Activated CD4-positive, alpha-beta T cell treated with anti-CD3 and anti-CD28 coated beads, Interleukin-2, Interleukin-6, amounts not matched to agents 100 ng/mL and 50 ng/mL, durations not matched to agents 16 hours and 8 hours (primary cell): ENCODE measurements at regions not wholly inside any gene's neighbourhood (a gene's known extent, or its start where the extent isn't known, plus 50 kb on each side); places are given as distances from the start of the nearest gene placed in this dataset.
"Not testable (repeated sequence)": the region's sequence is repeated elsewhere in the genome, so short reads cannot be mapped to it uniquely, and the experiment has no call there.

ENCODE experiments used
- DNase-seq: peaks from one replicate; pipeline ENCODE4 v3.0.0-alpha.2; 2020

DNA sequence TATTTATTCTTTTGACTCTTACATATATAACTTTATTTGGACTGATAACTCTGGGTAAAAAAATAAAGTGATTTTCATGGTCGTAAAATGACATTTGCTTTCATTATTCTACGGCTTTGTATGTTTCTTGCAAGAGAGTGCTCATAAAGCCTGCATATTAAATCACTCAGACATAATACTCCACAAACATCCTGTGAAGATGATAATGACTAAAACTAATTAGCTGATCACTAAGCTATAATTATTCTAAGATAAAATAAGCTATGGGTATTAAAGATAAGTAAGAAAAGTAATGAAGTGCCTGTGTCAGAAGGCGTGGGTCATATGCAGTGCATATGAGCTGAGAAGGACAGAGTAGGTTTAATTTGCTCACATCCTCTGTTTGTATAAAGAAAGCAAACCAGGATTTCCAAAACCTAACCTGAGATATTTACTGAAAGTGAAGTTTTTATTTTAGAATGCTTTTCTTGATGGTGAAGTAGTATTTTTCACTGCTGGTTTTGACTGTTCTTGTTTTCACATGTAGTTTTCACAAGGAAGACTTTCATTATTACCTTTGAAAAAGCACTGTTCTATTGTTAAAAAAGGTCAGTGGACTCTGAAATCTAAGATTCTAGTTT lies 278.8 kb downstream of the AMY1C start:
- no peak for DNase-seq

DNA sequence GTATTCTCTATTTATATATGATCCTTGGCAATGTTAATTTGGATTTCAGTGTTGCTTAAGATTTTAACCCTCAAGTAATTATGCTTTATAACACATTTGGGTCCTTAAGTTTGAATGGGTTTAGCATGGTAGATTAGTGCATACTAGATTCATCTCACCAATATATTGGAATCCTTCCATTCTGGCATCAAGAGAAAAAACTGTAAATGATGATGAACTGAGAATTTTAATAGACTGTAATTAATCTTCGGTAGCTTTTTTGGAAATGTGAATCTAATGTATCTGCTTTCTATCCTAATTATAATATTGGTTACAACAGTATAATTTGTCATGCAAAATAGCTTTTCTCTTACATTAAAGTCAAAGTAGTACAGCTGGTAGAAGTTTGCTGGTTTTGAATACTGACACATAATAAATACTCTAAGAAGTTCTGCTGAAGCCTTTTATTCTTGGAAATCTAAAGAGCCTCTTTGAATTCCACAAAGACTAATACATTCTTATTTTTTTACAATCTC lies 279.8 kb downstream of the AMY1C start:
- DNase-seq = no peak

DNA sequence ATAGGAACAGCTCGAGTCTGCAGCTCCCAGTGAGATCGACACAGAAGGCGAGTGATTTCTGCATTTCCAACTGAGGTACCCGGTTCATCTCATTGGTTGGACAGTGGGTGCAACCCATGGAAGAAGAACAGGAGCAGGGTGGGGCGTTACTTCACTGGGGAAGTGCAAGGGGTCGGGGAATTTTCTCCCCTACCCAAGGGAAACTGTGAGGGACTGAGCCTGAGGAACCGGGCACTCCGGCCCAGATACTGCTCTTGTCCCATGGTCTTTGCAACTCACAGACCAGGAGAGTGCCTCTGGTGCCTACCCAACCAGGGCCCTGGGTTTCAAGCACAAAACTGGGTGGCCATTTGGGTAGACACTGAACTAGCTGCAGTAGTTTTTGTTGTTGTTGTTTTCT lies 307.1 kb downstream of the AMY1C start:
- DNase-seq = no peak

DNA sequence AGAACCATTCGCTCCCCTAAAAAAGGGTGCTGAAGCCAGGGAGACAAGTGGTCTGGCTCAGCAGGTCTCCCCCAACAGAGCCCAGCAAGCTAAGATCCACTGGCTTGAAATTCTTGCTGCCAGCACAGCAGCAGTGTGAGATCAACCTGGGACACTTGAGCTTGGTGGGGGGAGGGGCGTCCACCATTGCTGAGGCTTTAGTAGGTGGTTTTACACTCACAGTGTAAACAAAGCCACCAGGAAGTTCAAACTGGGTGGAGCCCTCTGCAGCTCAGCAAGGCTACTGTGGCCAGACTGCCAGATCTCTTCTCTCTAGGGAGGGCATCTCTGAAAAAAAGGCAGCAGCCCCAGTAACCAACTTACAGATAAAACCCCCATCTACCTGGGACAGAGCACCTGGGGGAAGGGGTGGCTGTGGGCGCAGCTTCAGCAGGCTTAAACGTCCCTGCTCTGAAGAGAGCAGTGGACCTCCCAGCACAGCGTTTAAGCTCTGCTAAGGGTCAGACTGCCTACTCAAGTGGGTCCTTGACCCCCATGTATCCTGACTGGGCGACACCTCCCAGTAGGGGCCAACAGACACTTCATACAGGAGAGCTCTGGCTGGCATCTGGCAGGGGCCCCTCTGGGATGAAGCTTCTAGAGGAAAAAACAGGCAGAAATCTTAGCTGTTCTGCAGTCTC lies 307.7 kb downstream of the AMY1C start:
- DNase-seq = not testable (repeated sequence)

DNA sequence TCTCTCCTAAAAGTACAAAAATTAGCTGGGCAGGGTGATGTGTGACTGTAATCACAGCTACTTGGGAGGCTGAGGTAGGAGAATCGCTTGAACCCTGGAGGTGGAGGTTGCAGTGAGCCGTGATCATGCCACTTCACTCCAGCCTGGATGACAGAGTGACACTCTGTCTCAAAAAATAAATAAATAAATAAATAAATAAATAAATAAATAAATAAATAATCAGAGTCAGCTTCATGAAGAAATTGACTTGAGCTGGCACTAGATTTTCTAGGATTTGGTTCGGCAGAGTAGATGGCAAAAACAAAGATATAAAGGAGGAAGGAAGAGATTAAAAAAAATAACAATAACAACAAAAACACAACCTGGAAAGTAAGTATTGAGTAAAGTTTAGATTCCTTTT lies 311.9 kb downstream of the AMY1C start:
- DNase-seq = not testable (repeated sequence)

DNA sequence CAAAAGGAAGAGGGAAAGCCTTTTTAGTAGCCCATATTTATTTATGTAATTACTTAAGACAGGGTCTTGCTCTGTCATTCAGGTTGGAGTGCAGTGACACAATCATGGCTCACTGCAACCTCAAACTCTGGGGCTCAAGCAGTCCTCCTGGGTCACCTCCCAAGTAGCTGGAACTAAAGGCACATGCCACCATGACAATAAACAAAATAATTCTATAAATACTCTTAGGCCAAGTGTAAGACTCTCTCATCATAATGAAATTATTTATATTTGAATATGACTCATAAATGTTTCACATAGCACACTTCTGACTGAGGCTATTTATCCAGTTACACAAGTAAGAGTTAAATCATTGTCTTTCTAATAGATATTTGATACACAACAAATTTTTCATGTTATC lies 314.7 kb downstream of the AMY1C start:
- DNase-seq = no peak

GRCh38 chr1:104072915-104073371 lies 323.2 kb downstream of the AMY1C start:
- no peak for DNase-seq

- DNase-seq = no peak
Observed at GRCh38 chr1:104073463-104073902, 323.8 kb downstream of the AMY1C start.

GRCh38 chr1:104082221-104082620 lies 332.5 kb downstream of the AMY1C start:
- DNase-seq = no peak

DNA sequence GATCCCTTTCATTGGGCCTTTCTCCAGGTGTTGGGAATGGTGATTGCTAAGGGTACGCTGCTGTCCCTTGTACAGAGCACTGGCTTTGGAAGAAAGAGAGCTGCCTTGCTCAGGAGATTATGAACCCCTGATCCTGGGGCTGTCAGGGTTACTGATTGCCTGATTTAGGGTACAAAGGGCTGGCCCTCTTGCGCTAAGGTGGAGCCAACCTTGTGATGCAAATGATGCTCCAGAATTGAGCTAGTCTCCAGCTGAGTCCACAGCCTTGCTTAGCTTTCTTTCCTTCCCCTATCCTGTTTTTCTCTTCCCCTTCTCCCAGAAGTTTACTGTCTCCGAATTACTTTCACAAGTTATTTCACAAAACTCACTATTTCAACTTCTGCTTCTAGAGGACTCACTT lies 334.7 kb downstream of the AMY1C start:
- DNase-seq = no peak

- DNase-seq = no peak
Observed at GRCh38 chr1:104092698-104093097, 343.0 kb downstream of the AMY1C start.

DNA sequence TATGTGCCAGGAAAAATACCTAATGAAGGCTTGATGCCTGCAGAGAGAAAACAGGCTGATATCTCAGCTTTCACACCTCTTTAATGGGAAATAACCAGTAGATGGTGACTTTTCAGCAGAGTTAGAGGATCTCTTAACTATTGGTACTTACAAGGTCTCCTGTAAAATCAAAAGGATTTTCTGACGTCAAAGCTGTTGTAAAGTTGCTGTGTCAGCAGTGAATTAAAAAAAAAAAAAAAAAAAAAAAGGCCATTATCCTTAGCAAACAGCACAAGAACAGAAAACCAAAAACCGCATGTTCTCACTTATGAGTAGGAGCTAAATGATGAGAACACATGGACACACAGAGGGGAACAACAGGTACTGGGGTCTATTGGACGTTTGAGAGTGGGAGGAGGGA lies 349.1 kb downstream of the AMY1C start:
- DNase-seq = no peak

- no peak for DNase-seq
Observed at GRCh38 chr1:104100115-104100514, 350.4 kb downstream of the AMY1C start.

DNA sequence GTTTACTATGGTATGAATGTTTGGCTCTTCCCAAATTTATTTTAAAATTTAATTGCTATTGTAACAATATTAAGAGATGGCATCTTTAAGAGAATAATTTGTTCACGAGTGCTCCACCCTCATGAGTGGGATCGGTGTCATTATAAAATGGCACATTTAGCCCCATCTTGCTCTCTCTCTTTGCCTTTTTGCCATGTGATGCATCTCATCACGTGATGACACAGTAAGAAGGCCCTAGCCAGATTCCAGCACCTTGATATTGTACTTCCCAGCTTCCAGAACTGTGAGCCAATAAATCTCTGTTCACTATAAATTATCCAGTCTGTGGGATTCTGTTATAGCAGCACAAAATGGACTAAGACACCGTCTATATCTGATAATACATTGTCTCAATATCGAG lies 355.8 kb downstream of the AMY1C start:
- no peak for DNase-seq

- DNase-seq = no peak
Observed at GRCh38 chr1:104120525-104120924, 370.8 kb downstream of the AMY1C start.

DNA sequence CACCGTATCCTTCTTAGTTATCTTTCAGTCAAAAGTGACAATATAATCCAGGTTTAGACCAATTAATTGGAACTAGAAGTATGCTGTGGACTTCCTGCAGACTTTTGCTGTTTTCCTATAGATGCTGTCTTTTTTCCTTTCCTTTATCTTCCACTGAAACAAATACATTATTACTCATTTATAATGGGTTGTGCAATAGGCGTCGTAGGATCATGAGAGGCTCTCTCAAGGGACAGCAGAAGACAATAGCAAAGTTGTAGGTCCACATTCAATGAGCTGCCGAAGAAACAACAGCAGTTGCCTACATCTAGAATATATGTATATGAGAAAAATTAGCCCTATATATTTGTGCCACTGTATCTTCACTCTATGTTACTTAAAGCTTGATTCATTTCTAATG lies 371.6 kb downstream of the AMY1C start:
- no peak for DNase-seq

- no peak for DNase-seq
Observed at GRCh38 chr1:104125266-104125665, 375.6 kb downstream of the AMY1C start.

DNA sequence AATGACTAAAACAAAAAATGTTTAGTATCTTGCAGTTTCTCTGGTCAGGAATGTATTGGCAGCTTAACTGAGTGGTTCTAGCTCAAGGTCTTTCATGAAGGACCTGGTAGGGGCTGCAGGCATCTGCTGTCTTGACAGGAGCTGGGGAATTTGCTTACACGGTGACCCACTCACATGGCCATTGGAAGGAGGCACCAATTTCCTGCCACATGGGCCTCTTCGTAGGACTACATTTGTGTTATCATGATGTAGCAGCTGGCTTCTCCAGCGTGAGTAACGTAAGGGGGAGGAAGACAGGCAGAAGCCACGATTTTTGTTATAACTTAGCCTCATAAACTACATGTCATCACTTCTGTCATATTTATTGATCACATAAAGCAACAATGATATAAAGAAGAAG lies 376.3 kb downstream of the AMY1C start:
- no peak for DNase-seq

- no peak for DNase-seq
Observed at GRCh38 chr1:104132382-104132973, 382.8 kb downstream of the AMY1C start.

DNA sequence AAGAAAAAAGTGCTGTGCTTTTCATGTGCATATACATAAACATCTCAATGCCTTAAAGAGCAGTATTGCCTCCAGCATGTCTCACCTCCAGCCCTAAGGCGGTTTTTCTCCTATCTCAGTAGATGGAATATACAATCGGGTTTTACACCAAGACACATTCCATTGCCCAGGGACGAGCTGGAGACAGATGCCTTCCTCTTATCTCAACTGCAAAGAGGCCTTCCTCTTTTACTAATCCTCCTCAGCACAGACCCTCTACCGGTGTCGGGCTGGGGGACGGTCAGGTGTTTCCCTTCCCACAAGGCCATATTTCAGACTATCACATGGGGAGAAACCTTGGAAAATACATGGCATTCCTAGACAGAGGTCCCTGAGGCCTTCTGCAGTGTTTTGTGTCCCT lies 385.3 kb downstream of the AMY1C start:
- not testable (repeated sequence) for DNase-seq

- no peak for DNase-seq
Observed at GRCh38 chr1:104136621-104137020, 386.9 kb downstream of the AMY1C start.

DNA sequence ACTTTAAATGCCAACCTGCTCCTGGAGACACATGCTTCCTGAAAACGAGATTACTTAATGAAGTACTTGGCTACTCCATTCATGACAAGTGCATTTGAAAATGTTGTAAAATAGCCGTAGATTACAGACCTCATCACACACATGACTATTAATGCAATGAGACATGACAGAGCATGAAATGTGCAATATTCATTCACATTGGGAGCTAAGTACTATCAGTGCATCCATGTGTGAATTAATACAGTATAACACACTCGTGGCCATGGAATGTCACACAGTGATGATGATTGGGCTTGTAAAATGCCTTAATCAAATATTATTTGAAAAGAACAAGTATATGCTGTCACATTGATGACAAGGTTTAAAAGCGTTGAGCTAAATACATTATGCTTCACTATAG lies 407.0 kb downstream of the AMY1C start:
- no peak for DNase-seq

DNA sequence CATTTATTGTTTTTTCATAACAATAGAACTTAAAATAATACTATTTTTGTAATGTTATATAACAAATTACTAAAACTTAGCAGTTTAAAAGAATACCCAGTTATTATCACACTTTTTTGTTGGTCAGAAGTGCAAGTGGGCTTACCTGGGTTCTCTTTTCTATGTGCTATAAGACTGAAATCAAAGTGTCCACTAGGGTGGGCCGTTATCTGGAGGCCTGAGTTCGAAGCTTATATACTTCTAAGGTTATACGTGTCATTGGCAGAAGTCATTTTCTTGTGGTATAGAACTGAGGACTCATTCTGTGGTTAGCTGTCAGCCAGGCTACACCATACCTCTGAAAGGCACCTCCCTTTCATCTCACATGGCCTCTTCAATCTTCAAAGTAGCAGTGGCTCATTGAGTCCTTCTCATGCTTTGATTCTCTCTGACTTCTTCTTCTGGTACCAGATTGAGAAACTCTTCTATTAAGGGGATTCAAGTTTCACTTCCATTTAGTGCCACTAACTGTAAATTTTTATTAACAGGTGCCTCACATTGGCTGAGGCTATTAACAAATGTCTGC lies 414.3 kb downstream of the AMY1C start:
- DNase-seq = no peak

DNA sequence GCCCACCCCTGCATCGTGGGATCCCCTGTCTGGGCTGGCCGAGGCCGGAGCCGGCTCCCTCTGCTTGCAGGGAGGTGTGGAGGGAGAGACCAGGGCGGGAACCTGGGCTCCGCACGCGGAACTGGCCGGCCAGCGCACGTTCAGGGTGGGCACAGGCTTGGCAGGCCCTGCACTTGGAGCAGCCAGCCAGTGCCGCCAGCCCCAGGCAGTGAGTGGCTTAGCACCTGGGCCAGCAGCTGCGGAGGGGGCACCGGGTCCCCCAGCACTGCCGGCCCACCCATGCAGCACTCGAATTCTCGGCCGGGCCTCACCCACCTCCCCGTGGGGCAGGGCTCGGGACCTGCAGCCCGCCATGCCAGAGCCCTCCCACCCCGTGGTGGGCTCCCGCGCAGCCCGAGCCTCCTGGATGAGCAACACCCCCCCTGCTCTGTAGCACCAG lies 422.6 kb downstream of the AMY1C start:
- DNase-seq = no peak
